ENCODE measurements at regions not wholly inside any gene's neighbourhood (a gene's known extent, or its start where the extent isn't known, plus 50 kb on each side); places are given as distances from the start of the nearest gene placed in this dataset.
"Not testable (repeated sequence)": the region's sequence is repeated elsewhere in the genome, so short reads cannot be mapped to it uniquely, and the experiment has no call there.

DNA sequence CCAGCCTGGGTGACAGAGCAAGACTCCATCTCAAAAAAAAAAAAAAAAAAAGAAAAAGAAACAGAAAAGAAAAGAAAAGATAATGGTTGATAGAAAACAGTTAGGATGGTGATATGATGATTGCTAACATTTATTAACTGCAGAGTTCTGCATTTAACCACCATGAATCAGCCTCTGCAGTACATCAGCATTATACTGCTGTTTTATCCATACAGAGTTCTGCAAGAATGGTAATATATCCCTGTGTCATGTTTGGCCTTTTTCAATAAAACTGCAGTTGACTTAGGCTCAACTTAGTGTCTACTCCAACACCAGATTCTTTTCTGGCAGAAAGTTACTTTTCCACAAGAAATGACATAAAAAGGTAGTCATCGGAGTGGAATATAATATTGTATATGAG, 62.6 kb downstream of the DUSP6 start:
- DNase-seq: no peak

DNA sequence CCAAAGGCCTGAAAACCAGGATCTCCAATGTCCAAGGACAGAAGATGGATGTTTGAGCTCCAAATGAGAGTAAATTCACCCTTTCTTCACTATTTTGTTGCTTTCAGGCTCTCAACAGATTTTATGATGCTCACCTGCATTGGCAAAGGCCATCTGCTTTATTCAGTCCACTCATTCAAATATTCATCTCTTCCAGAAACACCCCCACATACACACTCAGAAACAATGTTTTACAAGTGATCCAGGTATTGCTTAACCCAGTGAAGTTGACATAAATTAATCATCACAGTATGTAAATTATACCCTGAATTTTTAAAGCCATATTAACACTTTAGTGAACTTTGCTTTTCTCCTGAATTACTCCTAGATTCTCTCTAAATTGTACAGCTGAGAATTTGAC, 63.3 kb downstream of the DUSP6 start:
- DNase-seq: no peak

- no peak for DNase-seq
Measured at GRCh38 chr12:89286501-89286900, 65.8 kb downstream of the DUSP6 start.

DNA sequence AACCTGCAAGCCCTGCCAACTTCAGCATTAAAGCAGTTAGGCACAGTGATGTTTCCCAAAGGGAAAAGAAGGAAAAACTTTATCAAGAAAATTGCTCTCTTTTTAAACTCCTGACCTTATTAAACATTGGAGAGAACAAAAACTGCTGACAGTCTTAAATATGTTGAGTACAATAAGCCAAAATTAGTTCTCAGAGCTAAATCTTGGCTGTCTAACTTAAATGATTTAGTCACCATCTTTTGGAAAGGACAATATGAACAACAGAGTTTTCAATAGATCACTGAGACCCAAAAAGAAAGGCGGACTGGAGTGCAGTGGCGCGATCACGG, 70.8 kb downstream of the DUSP6 start:
- no peak for DNase-seq

GRCh38 chr12:89280833-89281538, 71.3 kb downstream of the DUSP6 start:
- DNase-seq: no peak

- DNase-seq: no peak
Measured at GRCh38 chr12:89279499-89279898, 72.8 kb downstream of the DUSP6 start.

DNA sequence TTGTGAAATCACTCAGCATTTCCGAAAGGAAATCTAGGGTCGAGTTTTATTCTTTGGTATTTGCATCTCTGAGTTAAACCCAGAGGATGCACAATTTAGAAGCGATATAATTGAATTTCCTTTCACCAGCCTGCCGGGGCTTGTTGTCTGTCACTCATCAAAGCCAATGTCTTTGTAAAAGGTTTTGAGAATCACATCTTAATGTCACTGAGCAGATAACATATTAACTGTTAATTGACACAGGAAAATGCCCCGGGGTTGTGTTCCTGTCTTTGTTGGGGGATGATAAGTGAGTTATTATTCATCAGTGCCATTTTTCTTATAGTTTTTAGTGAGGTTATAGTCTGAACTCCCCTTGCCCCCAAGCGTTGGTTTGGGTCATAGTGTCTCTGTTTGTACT, 73.4 kb downstream of the DUSP6 start:
- no peak for DNase-seq

GRCh38 chr12:89278169-89278568, 74.1 kb downstream of the DUSP6 start:
- no peak for DNase-seq

DNA sequence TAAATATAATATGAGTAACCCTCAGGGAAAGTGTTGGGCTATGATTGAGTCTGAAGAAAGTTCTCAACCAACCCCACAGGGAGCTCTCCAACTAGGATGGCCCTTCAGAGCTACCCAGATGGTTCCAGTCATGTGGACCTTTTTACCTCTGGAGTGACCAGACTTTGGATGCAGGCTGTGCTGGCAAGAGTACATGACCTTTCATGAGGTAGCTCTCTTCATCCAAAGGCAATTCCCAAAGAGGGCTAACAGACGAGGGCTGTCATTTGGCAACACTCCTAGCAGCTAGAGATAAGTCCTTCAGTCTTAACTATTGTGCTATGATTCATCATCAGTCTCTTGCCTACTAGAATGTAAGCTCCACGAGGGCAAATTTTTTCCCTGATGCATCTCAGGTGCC, 75.4 kb downstream of the DUSP6 start:
- DNase-seq: no peak

DNA sequence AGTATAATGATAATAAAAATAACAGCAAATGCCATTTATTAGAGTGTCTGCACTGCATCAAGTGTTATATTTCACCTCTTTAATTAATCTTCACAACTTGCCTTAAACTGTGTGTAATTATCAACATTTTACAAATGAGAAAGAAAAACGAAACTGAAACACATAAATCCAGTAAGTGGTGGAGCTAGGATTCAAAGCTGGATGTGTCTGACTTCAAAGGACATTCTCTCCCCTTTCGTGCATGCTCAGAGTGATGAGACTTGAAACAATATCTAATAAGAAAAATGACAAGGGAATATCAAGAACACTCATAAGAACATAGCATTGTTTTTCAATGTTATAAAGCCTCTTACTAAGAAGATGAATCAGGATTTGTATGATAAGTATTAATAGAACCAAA, 78.8 kb downstream of the DUSP6 start:
- DNase-seq: peak; percentile 61

DNA sequence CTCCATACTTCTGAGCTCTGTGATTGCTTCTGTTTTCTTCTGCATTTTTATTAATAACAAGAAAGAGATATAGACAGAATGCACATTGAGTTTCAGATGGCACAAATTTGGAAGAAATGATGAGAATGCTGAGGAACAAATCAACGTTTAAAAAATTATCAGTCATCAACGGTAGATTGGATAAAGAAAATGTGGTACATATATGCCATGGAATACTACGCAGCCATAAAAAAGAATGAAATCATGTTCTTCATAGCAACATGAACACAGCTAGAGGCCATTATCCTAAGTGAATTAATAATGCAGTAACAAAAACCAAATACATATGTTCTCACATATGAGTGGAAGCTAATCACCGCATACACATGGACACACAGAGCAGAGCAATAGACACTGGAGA, 81.8 kb downstream of the DUSP6 start:
- DNase-seq: no peak

GRCh38 chr12:89269174-89269573, 83.1 kb downstream of the DUSP6 start:
- no peak for DNase-seq

- no peak for DNase-seq
Measured at GRCh38 chr12:89267404-89267803, 84.9 kb downstream of the DUSP6 start.

DNA sequence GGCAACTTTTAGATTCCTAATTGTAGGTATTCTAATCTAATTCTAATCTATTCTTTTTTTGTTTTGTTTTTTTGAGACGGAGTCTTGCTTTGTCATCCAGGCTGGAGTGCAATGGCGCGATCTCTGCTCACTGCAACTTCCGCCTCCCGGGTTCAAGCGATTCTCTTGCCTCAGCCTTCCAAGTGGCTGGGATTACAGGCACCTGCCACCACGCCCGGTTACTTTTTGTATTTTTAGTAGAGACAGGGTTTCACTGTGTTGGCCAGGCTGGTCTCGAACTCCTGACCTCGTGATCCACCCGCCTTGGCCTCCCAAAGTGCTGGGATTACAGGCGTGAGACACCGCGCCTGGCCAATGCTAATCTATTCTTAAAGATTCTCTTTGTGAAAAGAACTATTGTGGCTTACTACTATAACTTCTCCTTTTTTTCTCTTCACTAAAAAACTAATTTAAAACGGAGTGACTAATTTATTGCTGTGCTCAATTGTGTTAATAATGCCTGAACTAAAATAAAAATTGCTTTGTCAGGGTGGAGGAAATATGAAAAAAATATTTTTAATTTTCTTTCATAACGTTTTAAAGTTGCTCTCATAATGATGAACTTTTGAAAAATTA, 85.6 kb downstream of the DUSP6 start:
- DNase-seq: not testable (repeated sequence)

GRCh38 chr12:89264837-89265236, 87.5 kb downstream of the DUSP6 start:
- no peak for DNase-seq

- DNase-seq: no peak
Measured at GRCh38 chr12:89263900-89264299, 88.4 kb downstream of the DUSP6 start.

GRCh38 chr12:89262855-89263552, 89.3 kb downstream of the DUSP6 start:
- no peak for DNase-seq

DNA sequence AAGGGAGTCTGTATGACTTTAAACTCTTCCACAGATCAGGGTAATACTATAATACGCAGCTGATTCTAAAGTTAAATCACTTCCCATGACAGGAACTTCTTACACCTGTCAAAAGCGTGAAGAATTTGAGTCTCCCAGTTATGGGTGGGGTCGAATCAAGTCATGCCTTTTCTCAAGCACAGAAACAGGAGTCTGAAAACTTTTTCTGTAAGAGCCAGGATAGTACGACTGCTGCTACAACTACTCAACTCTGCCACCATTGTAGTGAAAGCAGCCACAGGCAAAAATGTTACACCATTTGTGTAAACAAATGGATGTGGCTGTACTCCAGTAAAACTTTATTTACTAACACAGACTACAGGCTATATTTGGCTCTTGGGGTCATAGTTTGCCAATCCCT, 90.3 kb downstream of the DUSP6 start:
- DNase-seq: no peak

DNA sequence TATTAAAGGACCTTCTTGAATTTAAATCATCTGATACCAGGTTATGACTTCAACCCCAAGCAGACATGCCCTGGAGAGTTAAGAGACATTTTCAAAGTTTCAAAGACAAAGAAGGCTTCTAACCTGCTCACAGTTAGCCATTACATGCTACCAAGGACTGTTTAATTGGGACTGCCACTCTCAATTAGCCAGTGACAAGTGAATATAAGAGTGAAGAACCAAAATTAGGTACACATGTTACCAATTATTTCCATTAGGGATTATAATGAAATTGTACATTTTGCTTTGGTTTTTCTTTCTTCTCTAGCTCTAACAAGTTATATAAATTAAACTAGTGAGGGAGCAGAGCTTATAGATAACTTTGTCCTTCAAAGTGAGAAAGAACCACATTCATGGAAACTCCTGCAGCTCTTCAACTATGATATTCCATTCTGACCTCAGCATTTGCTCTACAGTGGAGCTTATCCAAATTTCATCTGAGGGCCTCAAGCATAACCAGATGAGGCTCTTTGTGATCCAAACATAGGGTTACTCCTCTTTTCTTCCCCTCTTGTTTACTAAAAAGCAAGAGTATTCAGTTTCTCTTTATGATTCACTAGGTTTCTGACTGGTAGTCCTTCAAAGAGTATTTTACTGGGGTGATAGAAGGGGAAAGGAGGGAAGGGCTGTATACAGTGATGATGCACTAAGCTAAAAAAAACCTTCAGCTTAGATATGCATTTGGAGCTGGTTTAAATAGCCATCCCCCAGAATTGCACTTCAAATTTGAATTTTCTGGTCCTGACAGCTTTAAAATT, 91.3 kb downstream of the DUSP6 start:
- peak; percentile 12 for DNase-seq

- no peak for DNase-seq
Measured at GRCh38 chr12:89259821-89260220, 92.5 kb downstream of the DUSP6 start.

DNA sequence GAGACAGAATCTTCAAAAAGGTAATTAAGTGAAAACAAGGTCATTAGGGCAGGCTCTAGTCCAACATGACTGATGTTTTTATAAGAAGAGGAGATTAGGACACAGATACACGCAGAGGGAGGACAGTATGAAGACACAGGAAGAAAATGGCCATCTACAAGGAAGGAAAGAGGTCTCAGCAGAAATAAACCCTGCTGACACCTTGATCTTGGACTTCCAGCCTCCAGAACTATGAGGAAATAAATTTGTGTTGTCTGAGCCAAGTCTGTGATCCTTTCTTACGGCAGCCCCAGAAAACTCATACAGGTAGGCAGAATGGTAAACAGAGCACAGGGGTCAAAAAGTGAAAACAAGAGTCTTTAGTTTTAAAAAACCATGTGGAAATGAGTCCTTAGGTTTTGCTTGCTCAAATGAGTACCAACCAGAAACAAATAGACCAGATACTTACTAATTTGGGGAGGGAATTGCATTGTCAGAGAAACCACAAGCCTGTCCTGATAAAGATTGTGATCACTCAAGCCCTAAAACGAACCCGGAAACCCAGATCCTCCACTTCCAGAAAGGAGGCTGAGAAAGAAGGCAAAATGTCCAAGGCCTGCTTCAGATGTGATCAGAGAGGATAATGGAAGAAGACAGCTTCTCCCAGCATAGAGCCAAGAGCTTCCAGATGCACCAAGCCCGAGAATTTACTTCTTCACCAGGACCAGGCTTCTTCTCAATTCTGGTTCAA, 93.9 kb downstream of the DUSP6 start:
- no peak for DNase-seq

GRCh38 chr12:89257340-89257739, 95.0 kb downstream of the DUSP6 start:
- no peak for DNase-seq

GRCh38 chr12:89256060-89256459, 96.2 kb downstream of the DUSP6 start:
- DNase-seq: no peak

All from OCI-M1 (cell line).